GM12878 (cell line): ENCODE measurements at regions not wholly inside any gene's neighbourhood (a gene's known extent, or its start where the extent isn't known, plus 50 kb on each side); places are given as distances from the start of the nearest gene placed in this dataset.

Experiments
- ATAC-seq: fragments of 200-7000 bp; cut with Tn5 transposase; 3 replicates; pipeline ENCODE4 v1.9.1; 2020; ENCODE audit warnings: mild to moderate bottlenecking, moderate library complexity
- BruUV-seq: library from RNA; stranded (reverse); fragments of 400-500 nt; replicated peaks from 2 replicates; lab custom pipeline; 2021; lab: Mats Ljungman, UMichigan
- CTCF ChIA-PET: fragments of 300-600 bp; sonication (Branson Sonifier 250); formaldehyde crosslinking; extraction: SDS; loops from one replicate; lab custom pipeline; 2021; ENCODE audit warnings: inconsistent platforms; lab: Yijun Ruan, JAX
- POLR2A ChIA-PET: fragments of 350-600 bp; formaldehyde crosslinking; extraction: SDS; loops from one replicate; lab custom pipeline; 2021; ENCODE audit warnings: inconsistent platforms; lab: Charles Lee
- RAD21 ChIA-PET: fragments of 300-600 bp; sonication (Branson Sonifier 250); formaldehyde crosslinking; loops from one replicate; lab custom pipeline; 2023; ENCODE audit warnings: antibody characterized with exemption; ENCODE audit not compliant: unreplicated experiment; lab: Charles Lee
- SMC1A ChIA-PET: fragments of 300-600 bp; sonication (Branson Sonifier 250); formaldehyde crosslinking; loops from one replicate; lab custom pipeline; 2023; ENCODE audit not compliant: unreplicated experiment, uncharacterized antibody; lab: Charles Lee
- DNase-seq: peaks from one replicate; pipeline ENCODE4 v3.0.0-alpha.2; 2011; ENCODE audit warnings: low read depth, low spot score
- FAIRE-seq: peaks from 3 replicates; lab custom pipeline; 2011; peaks lifted over from hg19 to GRCh38; lab: Jason Lieb, UNC
- H2AFZ ChIP-seq: 2 replicates; pipeline ENCODE4 v1.6.0; 2011; ENCODE audit warnings: low read depth, low read length, control low read depth; ENCODE audit not compliant: control insufficient read depth
- H3K27ac ChIP-seq: 2 replicates; pipeline ENCODE4 v1.5.1; 2011; ENCODE audit warnings: control low read depth; ENCODE audit not compliant: control insufficient read depth, insufficient read depth
- H3K27me3 ChIP-seq, 2 experiments: replicated peaks in 1 of 2; 2 replicates each; pipeline versions ENCODE4 v1.6.0 to v1.6.1; 2011; ENCODE audit warnings: low read length in 1 of 2; ENCODE audit not compliant: control insufficient read depth in 2 of 2, insufficient read depth in 2 of 2
- H3K36me3 ChIP-seq, 2 experiments: 2 replicates each; pipeline ENCODE4 v1.5.1; 2011; ENCODE audit warnings: low read length in 1 of 2; ENCODE audit not compliant: control insufficient read depth in 2 of 2, insufficient read depth in 2 of 2
- H3K4me1 ChIP-seq: 2 replicates; pipeline ENCODE4 v1.6.1; 2011; ENCODE audit warnings: mild to moderate bottlenecking, low read length, moderate library complexity, mixed read lengths; ENCODE audit not compliant: control insufficient read depth, insufficient read depth
- H3K4me2 ChIP-seq: 2 replicates; pipeline ENCODE4 v1.6.0; 2011; ENCODE audit warnings: control low read depth; ENCODE audit not compliant: control insufficient read depth, insufficient read depth
- H3K4me3 ChIP-seq: fragments of 200-600 bp; sonication (generic); 2 replicates; pipeline ENCODE4 v1.5.1; 2016
- H3K79me2 ChIP-seq: 2 replicates; pipeline ENCODE4 v1.6.0; 2011; ENCODE audit warnings: low read length; ENCODE audit not compliant: control insufficient read depth, insufficient read depth
- H3K9ac ChIP-seq: 2 replicates; pipeline ENCODE4 v1.8.0; 2011; ENCODE audit warnings: low read length, control low read depth, mixed read lengths; ENCODE audit not compliant: control insufficient read depth, insufficient read depth
- H3K9me3 ChIP-seq: replicated peaks from 3 replicates; pipeline ENCODE4 v1.5.1; 2011; ENCODE audit warnings: mild to moderate bottlenecking, low read length; ENCODE audit not compliant: control insufficient read depth, insufficient read depth
- H4K20me1 ChIP-seq: 2 replicates; pipeline ENCODE4 v1.6.0; 2011; ENCODE audit not compliant: control insufficient read depth, insufficient read depth
- ASH2L ChIP-seq: fragments of 300-600, 200-600 bp; sonication (generic); IDR thresholded peaks from 2 replicates; pipeline ENCODE4 v1.6.1; 2017; ENCODE audit warnings: low read depth, mild to moderate bottlenecking, borderline replicate concordance
- BHLHE40 ChIP-seq, 2 experiments: fragments of 450-650 bp in 1 of 2; IDR thresholded peaks; 2 replicates each; pipeline ENCODE4 v1.6.1; 2011 to 2017; ENCODE audit warnings: low read depth in 2 of 2, borderline replicate concordance in 1 of 2, improper control_type of control experiment in 1 of 2, low read length in 1 of 2, mild to moderate bottlenecking in 1 of 2
- CREM ChIP-seq: IDR thresholded peaks from 2 replicates; pipeline ENCODE4 v1.6.1; 2014; ENCODE audit warnings: antibody characterized with exemption, low read depth
- FOXM1 ChIP-seq: IDR thresholded peaks from 2 replicates; pipeline ENCODE4 v1.6.1; 2012; ENCODE audit warnings: low read depth, mild to moderate bottlenecking, inconsistent platforms, low read length, moderate library complexity
- HDAC6 ChIP-seq: fragments of 200-600 bp; sonication (generic); IDR thresholded peaks from one replicate; pipeline ENCODE4 v1.8.0; 2017; ENCODE audit warnings: antibody characterized with exemption; ENCODE audit not compliant: unreplicated experiment
- JUND ChIP-seq: IDR thresholded peaks from 2 replicates; pipeline ENCODE4 v1.6.1; 2012; ENCODE audit warnings: low read depth, mild to moderate bottlenecking, low read length, improper control_type of control experiment, moderate library complexity
- MEF2A ChIP-seq: IDR thresholded peaks from 2 replicates; pipeline ENCODE4 v1.6.1; 2011; ENCODE audit warnings: low read depth, mild to moderate bottlenecking, low read length, moderate library complexity; ENCODE audit not compliant: insufficient read depth
- MYB ChIP-seq: fragments of 150-350 bp; IDR thresholded peaks from 2 replicates; pipeline ENCODE4 v1.6.1; 2014; ENCODE audit warnings: mild to moderate bottlenecking, low read depth, low read length, borderline replicate concordance
- NFYB ChIP-seq: IDR thresholded peaks from 2 replicates; pipeline ENCODE4 v1.6.1; 2011; ENCODE audit warnings: low read depth, mild to moderate bottlenecking, low read length, improper control_type of control experiment, moderate library complexity; ENCODE audit not compliant: insufficient read depth
- PAX5 ChIP-seq: IDR thresholded peaks from 2 replicates; pipeline ENCODE4 v1.6.1; 2011; ENCODE audit warnings: low read depth, low read length, borderline replicate concordance
- SIX5 ChIP-seq: IDR thresholded peaks from 2 replicates; pipeline ENCODE4 v1.6.1; 2011; ENCODE audit warnings: mild to moderate bottlenecking, low read depth, low read length, moderate library complexity; ENCODE audit not compliant: severe bottlenecking
- SREBF2 ChIP-seq: IDR thresholded peaks from 2 replicates; pipeline ENCODE4 v1.6.1; 2012; ENCODE audit warnings: mild to moderate bottlenecking, low read length
- STAT1 ChIP-seq: fragments of 450-650 bp; conservative IDR thresholded peaks from 2 replicates; pipeline ENCODE4 v1.6.1; 2014; ENCODE audit warnings: antibody characterized with exemption, mild to moderate bottlenecking
- TAF1 ChIP-seq: IDR thresholded peaks from 2 replicates; pipeline ENCODE4 v1.6.1; 2011; ENCODE audit warnings: mild to moderate bottlenecking, low read depth, low read length, borderline replicate concordance
- ZNF274 ChIP-seq: IDR thresholded peaks from one replicate; pipeline ENCODE4 v1.8.0; 2011; ENCODE audit not compliant: insufficient read length, insufficient read depth
- WGBS: methylation state at CpG from one replicate; pipeline ENCODE4 v1.1.6; 2016; ENCODE audit warnings: low lambda C conversion rate; ENCODE audit not compliant: insufficient replicate concordance, insufficient coverage; ENCODE audit errors: missing lambda C conversion rate; 5-methylcytosine and 5-hydroxymethylcytosine counted together
- in situ Hi-C: fragments of 300-500 bp; cut with MboI; formaldehyde crosslinking; loops from 9 replicates; pipeline ENCODE4 v1.14.3; 2018; ENCODE audit warnings: mixed read lengths
- intact Hi-C: fragments of 100-400 bp; cut with micrococcal nuclease; formaldehyde crosslinking; loops from one replicate; pipeline ENCODE4 v1.14.2; 2022; ENCODE audit not compliant: unreplicated experiment
- TF ChIP-seq, protein P1 (sequence below): fragments of 450-650 bp; IDR thresholded peaks from 2 replicates; pipeline ENCODE4 v1.6.1; 2017; ENCODE audit warnings: low read depth, mild to moderate bottlenecking, moderate library complexity
- TF ChIP-seq, protein P2 (sequence below), 3 experiments: IDR thresholded peaks in 2 of 3; conservative IDR thresholded peaks in 1 of 3; 2 replicates each; pipeline ENCODE4 v1.5.1; 2011; ENCODE audit warnings: low read depth in 3 of 3, low read length in 3 of 3, mild to moderate bottlenecking in 3 of 3, control low read depth in 2 of 3, moderate library complexity in 2 of 3, inconsistent platforms in 1 of 3, mixed read lengths in 1 of 3; ENCODE audit not compliant: control insufficient read depth in 2 of 3, insufficient read depth in 1 of 3; ENCODE audit errors: extremely low read depth in 1 of 3
- TF ChIP-seq, protein P3 (sequence below): IDR thresholded peaks from 2 replicates; pipeline ENCODE4 v1.6.1; 2012; ENCODE audit warnings: low read depth, low read length, improper control_type of control experiment
- TF ChIP-seq, protein P4 (sequence below): fragments of 450-650 bp; IDR thresholded peaks from 2 replicates; pipeline ENCODE4 v1.6.1; 2014; ENCODE audit warnings: mild to moderate bottlenecking

GRCh38 chr2:200028998-200029397 is 73.6 kb downstream of the MAIP1 start (continued):
- TF ChIP-seq ZNF274 (no peak), PAX5 (no peak), JUND (no peak), NFYB (no peak), FOXM1 (no peak), HDAC6 (no peak)
- TF ChIP-seq, protein P1, sequence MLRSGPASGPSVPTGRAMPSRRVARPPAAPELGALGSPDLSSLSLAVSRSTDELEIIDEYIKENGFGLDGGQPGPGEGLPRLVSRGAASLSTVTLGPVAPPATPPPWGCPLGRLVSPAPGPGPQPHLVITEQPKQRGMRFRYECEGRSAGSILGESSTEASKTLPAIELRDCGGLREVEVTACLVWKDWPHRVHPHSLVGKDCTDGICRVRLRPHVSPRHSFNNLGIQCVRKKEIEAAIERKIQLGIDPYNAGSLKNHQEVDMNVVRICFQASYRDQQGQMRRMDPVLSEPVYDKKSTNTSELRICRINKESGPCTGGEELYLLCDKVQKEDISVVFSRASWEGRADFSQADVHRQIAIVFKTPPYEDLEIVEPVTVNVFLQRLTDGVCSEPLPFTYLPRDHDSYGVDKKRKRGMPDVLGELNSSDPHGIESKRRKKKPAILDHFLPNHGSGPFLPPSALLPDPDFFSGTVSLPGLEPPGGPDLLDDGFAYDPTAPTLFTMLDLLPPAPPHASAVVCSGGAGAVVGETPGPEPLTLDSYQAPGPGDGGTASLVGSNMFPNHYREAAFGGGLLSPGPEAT, result no peak
- TF ChIP-seq, protein P2, sequence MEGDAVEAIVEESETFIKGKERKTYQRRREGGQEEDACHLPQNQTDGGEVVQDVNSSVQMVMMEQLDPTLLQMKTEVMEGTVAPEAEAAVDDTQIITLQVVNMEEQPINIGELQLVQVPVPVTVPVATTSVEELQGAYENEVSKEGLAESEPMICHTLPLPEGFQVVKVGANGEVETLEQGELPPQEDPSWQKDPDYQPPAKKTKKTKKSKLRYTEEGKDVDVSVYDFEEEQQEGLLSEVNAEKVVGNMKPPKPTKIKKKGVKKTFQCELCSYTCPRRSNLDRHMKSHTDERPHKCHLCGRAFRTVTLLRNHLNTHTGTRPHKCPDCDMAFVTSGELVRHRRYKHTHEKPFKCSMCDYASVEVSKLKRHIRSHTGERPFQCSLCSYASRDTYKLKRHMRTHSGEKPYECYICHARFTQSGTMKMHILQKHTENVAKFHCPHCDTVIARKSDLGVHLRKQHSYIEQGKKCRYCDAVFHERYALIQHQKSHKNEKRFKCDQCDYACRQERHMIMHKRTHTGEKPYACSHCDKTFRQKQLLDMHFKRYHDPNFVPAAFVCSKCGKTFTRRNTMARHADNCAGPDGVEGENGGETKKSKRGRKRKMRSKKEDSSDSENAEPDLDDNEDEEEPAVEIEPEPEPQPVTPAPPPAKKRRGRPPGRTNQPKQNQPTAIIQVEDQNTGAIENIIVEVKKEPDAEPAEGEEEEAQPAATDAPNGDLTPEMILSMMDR (IDR thresholded peaks at IDR 0.05 in 2 of 3, conservative IDR thresholded peaks at IDR 0.05 in 1 of 3; ENCODE audit: control insufficient read depth in 2 of 3, extremely low read depth in 1 of 3, insufficient read depth in 1 of 3, low read depth in 3 of 3, low read length in 3 of 3), result no peak

DNA sequence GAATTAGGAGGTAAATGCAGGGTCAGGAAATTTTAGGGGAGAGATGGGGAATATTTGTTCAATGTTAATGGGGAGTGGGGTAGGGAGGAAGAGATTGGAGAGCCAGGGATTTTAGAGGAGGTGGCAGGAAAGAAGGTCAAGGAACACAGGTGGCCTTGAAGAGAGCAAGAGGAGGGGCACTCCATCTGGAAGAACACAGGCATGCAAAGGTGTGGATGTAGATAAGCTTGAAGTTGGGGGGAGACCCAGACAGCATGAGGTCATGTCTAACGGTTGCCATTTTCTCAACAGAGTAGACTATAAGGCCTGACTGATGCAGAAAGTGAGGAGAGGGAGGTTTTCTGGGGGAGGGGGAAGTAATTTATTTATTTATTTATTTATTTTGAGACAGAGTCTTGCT is 77.5 kb downstream of the MAIP1 start:
- Histone ChIP-seq H4K20me1 (no peaks in the 10 kb centered on the region), H3K9ac (no peak overlapping the region), H3K4me3 (no peak overlapping the region), H3K4me1 (no peaks in the 10 kb centered on the region), H3K36me3 (no peaks in the 10 kb centered on the region), H3K4me2 (no peak overlapping the region), H3K79me2 (no peaks in the 10 kb centered on the region), H3K27ac (no peak overlapping the region), H2AFZ (no peak overlapping the region), H3K27me3 (no peaks in the 10 kb centered on the region), H3K9me3 (no peaks in the 10 kb centered on the region)
- DNase-seq, result no peak
- ChIA-PET CTCF (no interaction called here), SMC1A (no interaction called here), POLR2A (no interaction called here), RAD21 (no interaction called here)
- BruUV-seq, result no TSS peak
- no peak for FAIRE-seq
- intact Hi-C loops, result no loop called here
- 0% methylated on average over 1 of the region's 1 CpG for WGBS
- no peak for ATAC-seq
- in situ Hi-C loops, result no loop called here
- TF ChIP-seq TAF1 (no peak), SREBF2 (no peak), CREM (no peak), STAT1 (no peak), SIX5 (no peak), ASH2L (no peak), MYB (no peak), MEF2A (no peak), BHLHE40 (IDR thresholded peaks at IDR 0.05; ENCODE audit: borderline replicate concordance in 1 of 2, low read depth in 2 of 2, low read length in 1 of 2) (no peak)
- TF ChIP-seq, protein P3, sequence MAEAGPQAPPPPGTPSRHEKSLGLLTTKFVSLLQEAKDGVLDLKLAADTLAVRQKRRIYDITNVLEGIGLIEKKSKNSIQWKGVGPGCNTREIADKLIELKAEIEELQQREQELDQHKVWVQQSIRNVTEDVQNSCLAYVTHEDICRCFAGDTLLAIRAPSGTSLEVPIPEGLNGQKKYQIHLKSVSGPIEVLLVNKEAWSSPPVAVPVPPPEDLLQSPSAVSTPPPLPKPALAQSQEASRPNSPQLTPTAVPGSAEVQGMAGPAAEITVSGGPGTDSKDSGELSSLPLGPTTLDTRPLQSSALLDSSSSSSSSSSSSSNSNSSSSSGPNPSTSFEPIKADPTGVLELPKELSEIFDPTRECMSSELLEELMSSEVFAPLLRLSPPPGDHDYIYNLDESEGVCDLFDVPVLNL, result no peak
- TF ChIP-seq, protein P4, sequence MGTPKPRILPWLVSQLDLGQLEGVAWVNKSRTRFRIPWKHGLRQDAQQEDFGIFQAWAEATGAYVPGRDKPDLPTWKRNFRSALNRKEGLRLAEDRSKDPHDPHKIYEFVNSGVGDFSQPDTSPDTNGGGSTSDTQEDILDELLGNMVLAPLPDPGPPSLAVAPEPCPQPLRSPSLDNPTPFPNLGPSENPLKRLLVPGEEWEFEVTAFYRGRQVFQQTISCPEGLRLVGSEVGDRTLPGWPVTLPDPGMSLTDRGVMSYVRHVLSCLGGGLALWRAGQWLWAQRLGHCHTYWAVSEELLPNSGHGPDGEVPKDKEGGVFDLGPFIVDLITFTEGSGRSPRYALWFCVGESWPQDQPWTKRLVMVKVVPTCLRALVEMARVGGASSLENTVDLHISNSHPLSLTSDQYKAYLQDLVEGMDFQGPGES, result no peak
